SK-N-SH treated with all-trans-retinoic acid at 6 μM for 48 hours (cell line): ENCODE measurements at regions not wholly inside any gene's neighbourhood (a gene's known extent, or its start where the extent isn't known, plus 50 kb on each side); places are given as distances from the start of the nearest gene placed in this dataset.

Experiments used
- ATAC-seq: fragments of 200-7000 bp; cut with Tn5 transposase; 3 replicates; pipeline ENCODE4 v1.9.1; 2020; ENCODE audit warnings: mild to moderate bottlenecking, moderate library complexity
- ARNTL ChIP-seq: fragments of 450-650 bp; formaldehyde crosslinking; IDR thresholded peaks from 2 replicates; pipeline ENCODE4 v1.5.0; 2020; ENCODE audit warnings: low read depth, mild to moderate bottlenecking, moderate library complexity, borderline replicate concordance
- BACH2 ChIP-seq: fragments of 250-450 bp; sonication (Bioruptor Pico); IDR thresholded peaks from 2 replicates; pipeline ENCODE4 v1.9.0; 2021; ENCODE audit warnings: mild to moderate bottlenecking, borderline replicate concordance
- CREB5 ChIP-seq: fragments of 250-450 bp; sonication (Bioruptor Pico); IDR thresholded peaks from 2 replicates; pipeline ENCODE4 v1.5.1; 2020; ENCODE audit warnings: low read depth, mild to moderate bottlenecking, moderate library complexity
- CSDC2 ChIP-seq: fragments of 250-450 bp; sonication (Bioruptor Pico); IDR thresholded peaks from 2 replicates; pipeline ENCODE4 v1.5.0; 2020; ENCODE audit warnings: mild to moderate bottlenecking, moderate library complexity
- CSRNP3 ChIP-seq: fragments of 250-450 bp; sonication (Bioruptor Pico); IDR thresholded peaks from 2 replicates; pipeline ENCODE4 v1.5.1; 2021; ENCODE audit warnings: mild to moderate bottlenecking, moderate library complexity
- ESRRG ChIP-seq: fragments of 250-450 bp; sonication (Bioruptor Pico); IDR thresholded peaks from 2 replicates; pipeline ENCODE4 v1.6.1; 2021; ENCODE audit warnings: mild to moderate bottlenecking
- PPARA ChIP-seq: fragments of 250-450 bp; sonication (Bioruptor Pico); IDR thresholded peaks from 2 replicates; pipeline ENCODE4 v1.5.0; 2020; ENCODE audit warnings: mild to moderate bottlenecking, borderline replicate concordance
- RARB ChIP-seq: fragments of 250-450 bp; sonication (Bioruptor Pico); IDR thresholded peaks from 2 replicates; pipeline ENCODE4 v1.8.0; 2021; ENCODE audit warnings: mild to moderate bottlenecking, moderate library complexity
- SNAI2 ChIP-seq: fragments of 250-450 bp; sonication (Bioruptor Pico); IDR thresholded peaks from 2 replicates; pipeline ENCODE4 v1.5.0; 2020; ENCODE audit warnings: mild to moderate bottlenecking, moderate library complexity
- TCF4 ChIP-seq: fragments of 250-450 bp; sonication (Bioruptor Pico); IDR thresholded peaks from 2 replicates; pipeline ENCODE4 v1.8.0; 2021; ENCODE audit warnings: mild to moderate bottlenecking, moderate library complexity, borderline replicate concordance
- TOX ChIP-seq: fragments of 250-450 bp; sonication (Bioruptor Pico); IDR thresholded peaks from 2 replicates; pipeline ENCODE4 v1.8.0; 2021; ENCODE audit warnings: mild to moderate bottlenecking, moderate library complexity, borderline replicate concordance
- ZC3H10 ChIP-seq: fragments of 250-450 bp; sonication (Bioruptor Pico); IDR thresholded peaks from 2 replicates; pipeline ENCODE4 v1.5.1; 2021; ENCODE audit warnings: mild to moderate bottlenecking, moderate library complexity
- ZFP3 ChIP-seq: fragments of 250-450 bp; sonication (Bioruptor Pico); IDR thresholded peaks from 2 replicates; pipeline ENCODE4 v1.5.0; 2020; ENCODE audit warnings: mild to moderate bottlenecking, moderate library complexity
- ZNF70 ChIP-seq: fragments of 450-650 bp; formaldehyde crosslinking; IDR thresholded peaks from 2 replicates; pipeline ENCODE4 v1.5.0; 2020; ENCODE audit warnings: mild to moderate bottlenecking, moderate library complexity
- ZNF8 ChIP-seq: fragments of 450-650 bp; formaldehyde crosslinking; IDR thresholded peaks from 2 replicates; pipeline ENCODE4 v1.5.0; 2020; ENCODE audit warnings: mild to moderate bottlenecking, moderate library complexity
- TF ChIP-seq, protein P1 (sequence below): fragments of 250-450 bp; sonication (Bioruptor Pico); IDR thresholded peaks from 2 replicates; pipeline ENCODE4 v1.5.0; 2020; ENCODE audit warnings: mild to moderate bottlenecking, moderate library complexity
- TF ChIP-seq, protein P2 (sequence below): fragments of 250-450 bp; sonication (Bioruptor Pico); IDR thresholded peaks from 2 replicates; pipeline ENCODE4 v1.8.0; 2020; ENCODE audit warnings: mild to moderate bottlenecking, moderate library complexity, borderline replicate concordance

DNA sequence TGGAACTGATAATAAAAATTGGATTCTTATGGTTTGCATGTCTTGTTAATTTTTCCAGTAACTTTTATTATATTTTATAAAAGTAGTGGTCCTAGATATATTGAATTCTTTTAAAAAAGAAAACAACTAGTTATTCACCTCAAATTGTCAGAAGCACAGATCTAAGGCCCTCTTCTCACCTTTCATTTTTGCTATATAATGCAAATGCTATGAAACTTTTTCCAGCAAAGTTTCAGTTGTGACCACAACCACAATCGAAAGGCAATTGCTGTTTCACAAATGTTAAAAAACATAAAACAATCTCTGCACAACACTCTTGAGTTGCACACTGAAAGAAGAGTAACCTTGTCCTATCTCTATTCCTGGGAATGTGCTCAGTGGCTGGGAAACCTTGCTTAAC is 479.8 kb upstream of the FLRT2 start:
- TF ChIP-seq CREB5 (CRISPR knock-in tag) (no peak), ZNF8 (CRISPR knock-in tag) (no peak), PPARA (no peak), SNAI2 (no peak), ARNTL (CRISPR knock-in tag) (no peak), BACH2 (CRISPR knock-in tag) (no peak), ZFP3 (CRISPR knock-in tag) (no peak), ZC3H10 (no peak)
- TF ChIP-seq, protein P1, sequence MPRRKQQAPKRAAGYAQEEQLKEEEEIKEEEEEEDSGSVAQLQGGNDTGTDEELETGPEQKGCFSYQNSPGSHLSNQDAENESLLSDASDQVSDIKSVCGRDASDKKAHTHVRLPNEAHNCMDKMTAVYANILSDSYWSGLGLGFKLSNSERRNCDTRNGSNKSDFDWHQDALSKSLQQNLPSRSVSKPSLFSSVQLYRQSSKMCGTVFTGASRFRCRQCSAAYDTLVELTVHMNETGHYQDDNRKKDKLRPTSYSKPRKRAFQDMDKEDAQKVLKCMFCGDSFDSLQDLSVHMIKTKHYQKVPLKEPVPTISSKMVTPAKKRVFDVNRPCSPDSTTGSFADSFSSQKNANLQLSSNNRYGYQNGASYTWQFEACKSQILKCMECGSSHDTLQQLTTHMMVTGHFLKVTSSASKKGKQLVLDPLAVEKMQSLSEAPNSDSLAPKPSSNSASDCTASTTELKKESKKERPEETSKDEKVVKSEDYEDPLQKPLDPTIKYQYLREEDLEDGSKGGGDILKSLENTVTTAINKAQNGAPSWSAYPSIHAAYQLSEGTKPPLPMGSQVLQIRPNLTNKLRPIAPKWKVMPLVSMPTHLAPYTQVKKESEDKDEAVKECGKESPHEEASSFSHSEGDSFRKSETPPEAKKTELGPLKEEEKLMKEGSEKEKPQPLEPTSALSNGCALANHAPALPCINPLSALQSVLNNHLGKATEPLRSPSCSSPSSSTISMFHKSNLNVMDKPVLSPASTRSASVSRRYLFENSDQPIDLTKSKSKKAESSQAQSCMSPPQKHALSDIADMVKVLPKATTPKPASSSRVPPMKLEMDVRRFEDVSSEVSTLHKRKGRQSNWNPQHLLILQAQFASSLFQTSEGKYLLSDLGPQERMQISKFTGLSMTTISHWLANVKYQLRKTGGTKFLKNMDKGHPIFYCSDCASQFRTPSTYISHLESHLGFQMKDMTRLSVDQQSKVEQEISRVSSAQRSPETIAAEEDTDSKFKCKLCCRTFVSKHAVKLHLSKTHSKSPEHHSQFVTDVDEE (CRISPR knock-in tag) = no peak
- TF ChIP-seq, all 23 proteins: peak for 0
- ATAC-seq = no peak

GRCh38 chr14:85052646-85053045 is 477.3 kb upstream of the FLRT2 start:
- TF ChIP-seq ZNF70 (CRISPR knock-in tag) (no peak), TCF4 (CRISPR knock-in tag) (no peak), ZFP3 (CRISPR knock-in tag) (no peak), ARNTL (CRISPR knock-in tag) (no peak)
- TF ChIP-seq, protein P1 (CRISPR knock-in tag) = no peak
- TF ChIP-seq, protein P2, sequence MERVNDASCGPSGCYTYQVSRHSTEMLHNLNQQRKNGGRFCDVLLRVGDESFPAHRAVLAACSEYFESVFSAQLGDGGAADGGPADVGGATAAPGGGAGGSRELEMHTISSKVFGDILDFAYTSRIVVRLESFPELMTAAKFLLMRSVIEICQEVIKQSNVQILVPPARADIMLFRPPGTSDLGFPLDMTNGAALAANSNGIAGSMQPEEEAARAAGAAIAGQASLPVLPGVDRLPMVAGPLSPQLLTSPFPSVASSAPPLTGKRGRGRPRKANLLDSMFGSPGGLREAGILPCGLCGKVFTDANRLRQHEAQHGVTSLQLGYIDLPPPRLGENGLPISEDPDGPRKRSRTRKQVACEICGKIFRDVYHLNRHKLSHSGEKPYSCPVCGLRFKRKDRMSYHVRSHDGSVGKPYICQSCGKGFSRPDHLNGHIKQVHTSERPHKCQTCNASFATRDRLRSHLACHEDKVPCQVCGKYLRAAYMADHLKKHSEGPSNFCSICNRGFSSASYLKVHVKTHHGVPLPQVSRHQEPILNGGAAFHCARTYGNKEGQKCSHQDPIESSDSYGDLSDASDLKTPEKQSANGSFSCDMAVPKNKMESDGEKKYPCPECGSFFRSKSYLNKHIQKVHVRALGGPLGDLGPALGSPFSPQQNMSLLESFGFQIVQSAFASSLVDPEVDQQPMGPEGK (CRISPR knock-in tag) = no peak
- ATAC-seq = no peak

DNA sequence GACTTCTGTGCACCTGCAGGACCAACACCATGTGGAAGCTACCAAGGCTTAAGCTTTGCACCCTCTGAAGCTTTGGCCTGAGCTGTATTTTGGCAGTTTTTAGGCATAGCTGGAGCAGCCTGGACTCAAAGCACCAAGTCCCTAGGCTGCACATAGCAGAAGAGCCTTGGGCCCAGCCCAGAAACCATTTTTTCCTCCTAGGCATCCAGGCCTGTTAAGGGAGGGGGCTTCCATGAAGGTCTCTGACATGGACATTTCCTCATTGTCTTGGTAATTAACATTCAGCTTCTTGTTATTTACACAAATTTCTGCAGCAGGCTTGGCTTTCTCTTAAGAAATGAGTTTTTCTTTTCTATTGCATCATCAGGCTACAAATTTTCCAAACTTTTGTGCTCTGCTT is 475.8 kb upstream of the FLRT2 start:
- TF ChIP-seq ZNF70 (CRISPR knock-in tag) = no peak
- TF ChIP-seq RARB = no peak
- TF ChIP-seq, protein P2 (CRISPR knock-in tag) = no peak
- no peak for TF ChIP-seq SNAI2
- no peak for TF ChIP-seq TOX (CRISPR knock-in tag)
- no peak for TF ChIP-seq CREB5 (CRISPR knock-in tag)
- TF ChIP-seq, all 23 proteins: peak for 0
- no peak for ATAC-seq

DNA sequence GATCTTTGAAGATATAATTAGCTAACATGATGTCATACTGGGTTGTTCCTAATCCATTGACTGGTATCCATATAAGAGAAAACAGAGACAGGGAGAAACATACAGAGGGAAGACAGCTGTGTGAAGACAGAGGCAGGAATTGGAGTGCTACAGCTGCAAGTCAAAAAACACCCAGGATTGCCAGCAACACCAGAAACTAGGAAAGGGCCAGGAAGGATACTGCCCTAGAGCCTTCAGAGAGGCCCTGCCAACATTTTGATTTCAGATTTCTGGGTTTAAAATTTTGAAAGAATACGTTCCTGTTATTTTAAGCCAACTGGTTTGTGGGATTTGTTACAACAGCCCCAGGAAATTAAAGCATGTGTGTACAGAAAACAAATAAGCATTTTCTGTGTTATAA is 473.7 kb upstream of the FLRT2 start:
- ATAC-seq = no peak
- TF ChIP-seq ZNF8 (CRISPR knock-in tag) = no peak
- TF ChIP-seq RARB = no peak
- no peak for TF ChIP-seq ARNTL (CRISPR knock-in tag)
- TF ChIP-seq, protein P2 (CRISPR knock-in tag) = no peak
- TF ChIP-seq SNAI2 = no peak
- TF ChIP-seq CSRNP3 (CRISPR knock-in tag) = no peak
- TF ChIP-seq ZC3H10 = no peak
- TF ChIP-seq ESRRG (CRISPR knock-in tag) = no peak
- TF ChIP-seq ZFP3 (CRISPR knock-in tag) = no peak
- no peak for TF ChIP-seq CREB5 (CRISPR knock-in tag)
- no peak for TF ChIP-seq CSDC2 (CRISPR knock-in tag)
